Peyer's patch (tissue), 4 donors: ENCODE measurements at regions not wholly inside any gene's neighbourhood (a gene's known extent, or its start where the extent isn't known, plus 50 kb on each side); places are given as distances from the start of the nearest gene placed in this dataset.
"Not testable (repeated sequence)": the region's sequence is repeated elsewhere in the genome, so short reads cannot be mapped to it uniquely, and the experiment has no call there.

Experiments used
- POLR2A ChIP-seq, 2 donors: fragments of 450-650 bp; IDR thresholded peaks; one replicate each; pipeline ENCODE4 v1.5.1; 2017; ENCODE audit warnings: antibody characterized with exemption in 2 of 2, mild to moderate bottlenecking in 2 of 2, moderate library complexity in 2 of 2
- TF ChIP-seq, protein P1 (sequence below), 6 experiments: fragments of 450-650 bp in 4 of 6; fragments of 200-600 bp in 2 of 6; sonication (generic) in 1 of 6; IDR thresholded peaks; one replicate each; pipeline ENCODE4 v1.5.1; 2017 to 2019; ENCODE audit warnings: antibody characterized with exemption in 6 of 6, mild to moderate bottlenecking in 3 of 6, moderate library complexity in 1 of 6

DNA sequence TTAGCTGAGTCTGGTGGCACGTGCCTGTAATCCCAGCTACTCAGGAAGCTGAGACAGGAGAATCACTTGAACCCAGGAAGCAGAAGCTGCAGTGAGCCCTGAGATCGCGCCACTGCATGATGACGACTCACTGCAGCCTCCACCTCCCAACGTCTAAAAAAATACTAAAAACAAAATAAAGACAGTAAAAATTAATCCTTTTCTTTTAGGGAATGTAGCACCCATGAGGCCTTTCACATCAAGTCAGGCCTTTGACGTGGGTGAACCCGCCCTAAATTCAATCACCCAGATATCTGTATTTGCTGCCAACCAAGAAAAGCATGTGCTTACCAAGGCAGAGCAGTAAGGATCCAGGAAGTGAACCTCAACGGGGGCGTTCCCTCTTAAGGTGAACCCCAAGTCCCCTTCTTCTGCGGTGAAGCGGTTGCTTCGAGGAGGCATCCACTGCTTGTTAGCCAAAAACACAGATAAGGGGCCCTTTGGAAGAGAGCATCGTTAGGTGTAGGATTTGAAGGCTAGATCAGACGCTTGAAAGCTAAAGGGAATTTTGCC is 301.2 kb downstream of the GOLGA6L6 start:
- TF ChIP-seq, protein P1, sequence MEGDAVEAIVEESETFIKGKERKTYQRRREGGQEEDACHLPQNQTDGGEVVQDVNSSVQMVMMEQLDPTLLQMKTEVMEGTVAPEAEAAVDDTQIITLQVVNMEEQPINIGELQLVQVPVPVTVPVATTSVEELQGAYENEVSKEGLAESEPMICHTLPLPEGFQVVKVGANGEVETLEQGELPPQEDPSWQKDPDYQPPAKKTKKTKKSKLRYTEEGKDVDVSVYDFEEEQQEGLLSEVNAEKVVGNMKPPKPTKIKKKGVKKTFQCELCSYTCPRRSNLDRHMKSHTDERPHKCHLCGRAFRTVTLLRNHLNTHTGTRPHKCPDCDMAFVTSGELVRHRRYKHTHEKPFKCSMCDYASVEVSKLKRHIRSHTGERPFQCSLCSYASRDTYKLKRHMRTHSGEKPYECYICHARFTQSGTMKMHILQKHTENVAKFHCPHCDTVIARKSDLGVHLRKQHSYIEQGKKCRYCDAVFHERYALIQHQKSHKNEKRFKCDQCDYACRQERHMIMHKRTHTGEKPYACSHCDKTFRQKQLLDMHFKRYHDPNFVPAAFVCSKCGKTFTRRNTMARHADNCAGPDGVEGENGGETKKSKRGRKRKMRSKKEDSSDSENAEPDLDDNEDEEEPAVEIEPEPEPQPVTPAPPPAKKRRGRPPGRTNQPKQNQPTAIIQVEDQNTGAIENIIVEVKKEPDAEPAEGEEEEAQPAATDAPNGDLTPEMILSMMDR (IDR thresholded peaks at IDR 0.05) = not testable (repeated sequence)
- not testable (repeated sequence) for TF ChIP-seq POLR2A (IDR thresholded peaks at IDR 0.05)
